GM18907 (cell line): ENCODE measurements at regions not wholly inside any gene's neighbourhood (a gene's known extent, or its start where the extent isn't known, plus 50 kb on each side); places are given as distances from the start of the nearest gene placed in this dataset.
"Not testable (repeated sequence)": the region's sequence is repeated elsewhere in the genome, so short reads cannot be mapped to it uniquely, and the experiment has no call there.

Experiments
- ATAC-seq: cut with Tn5 transposase; IDR thresholded peaks from one replicate; pipeline ENCODE4 v1.9.1; 2021; ENCODE audit warnings: mild to moderate bottlenecking, moderate library complexity; ENCODE audit not compliant: unreplicated experiment

DNA sequence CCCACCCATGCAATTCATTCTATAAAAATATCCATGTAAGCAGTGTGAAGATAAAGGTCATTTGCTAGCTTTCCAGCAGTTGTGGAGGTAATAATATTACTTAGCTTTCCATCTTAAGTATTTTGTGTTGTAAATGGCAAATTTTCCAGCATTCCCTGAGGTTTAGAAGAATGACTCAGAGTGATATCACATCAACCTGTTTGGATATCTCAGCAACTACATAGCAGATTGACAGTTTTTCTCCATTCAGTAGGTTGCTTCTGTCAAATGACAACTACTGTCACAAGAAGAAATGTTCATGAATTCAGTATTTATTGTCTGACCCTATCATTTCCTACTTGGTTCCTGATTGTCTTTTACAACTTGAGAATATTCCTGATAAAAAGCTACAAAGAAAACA, 434.9 kb upstream of the GALNTL6 start:
- ATAC-seq: no peak

DNA sequence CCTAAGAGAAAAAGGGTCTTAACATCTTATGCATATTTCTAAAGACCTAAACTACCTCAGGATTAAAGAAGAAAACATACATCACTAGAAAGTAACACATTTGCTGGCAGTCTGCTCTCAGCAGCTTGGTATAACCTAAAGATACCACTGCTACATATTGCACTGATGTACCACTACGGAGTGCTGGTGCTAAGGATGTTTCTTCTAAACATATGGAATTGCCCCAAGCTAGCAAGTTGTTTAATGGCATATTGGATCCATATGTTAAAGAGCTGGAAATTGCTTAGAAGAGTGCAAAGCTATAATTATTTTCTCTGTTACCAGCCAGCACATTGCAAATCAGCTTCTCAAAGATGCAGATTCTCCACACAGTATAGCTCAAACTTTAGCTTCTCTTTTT, 436.5 kb upstream of the GALNTL6 start:
- no peak for ATAC-seq

DNA sequence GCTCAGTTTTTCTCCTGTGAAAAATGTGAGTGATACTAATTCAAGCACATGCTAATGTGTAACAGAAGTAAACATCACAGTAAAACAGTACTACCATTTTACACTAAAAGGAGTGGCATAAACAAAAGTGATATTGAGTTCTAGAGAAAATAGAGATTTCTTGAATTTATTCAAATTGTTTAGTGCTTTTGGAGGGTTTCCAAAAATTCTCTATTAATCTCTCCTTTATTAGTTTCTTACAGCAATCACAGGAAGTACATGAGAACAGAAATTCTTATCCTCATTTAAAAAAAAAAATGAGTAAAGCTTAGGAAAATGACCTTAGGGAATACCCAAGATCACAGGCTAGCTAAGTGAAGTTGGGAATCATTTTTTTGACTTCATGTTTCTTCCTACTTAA, 459.7 kb upstream of the GALNTL6 start:
- no peak for ATAC-seq

DNA sequence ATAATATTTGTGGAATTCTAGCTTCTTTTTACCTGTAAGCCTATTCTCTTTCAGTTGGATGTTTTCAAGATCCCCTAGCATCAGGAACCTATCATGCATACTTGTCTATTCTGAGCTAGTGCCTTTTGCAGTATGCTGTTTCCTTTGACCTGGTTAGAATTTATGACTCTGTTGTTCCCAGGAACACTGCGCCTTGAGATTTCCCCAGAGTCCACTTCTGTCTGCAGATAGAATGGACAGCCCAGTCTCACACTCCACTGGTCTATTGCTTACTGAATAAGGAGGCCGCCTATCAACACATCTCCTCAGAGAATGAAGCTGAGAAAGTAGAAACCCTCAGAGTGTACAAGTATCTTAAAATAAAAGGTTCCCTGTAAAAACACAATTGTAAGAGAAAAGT, 465.1 kb upstream of the GALNTL6 start:
- ATAC-seq: no peak

DNA sequence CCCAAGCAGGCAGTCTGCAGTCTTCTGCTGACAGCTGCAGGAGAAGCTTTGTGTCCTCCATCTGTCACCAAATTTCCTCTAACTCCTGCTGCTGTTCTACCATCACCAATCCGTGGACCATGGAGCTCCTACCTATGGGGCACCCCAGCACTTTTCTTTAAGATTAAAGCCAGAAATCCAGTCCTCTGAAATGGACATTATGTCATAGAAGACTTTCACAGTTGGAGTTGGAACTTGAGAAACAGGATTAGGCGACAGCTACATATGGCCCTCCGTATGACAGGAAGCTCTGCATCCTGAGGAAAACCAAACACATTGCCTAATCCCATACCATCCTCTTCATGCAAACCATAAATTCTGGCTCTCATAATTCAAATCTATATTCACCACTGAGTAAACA, 470.6 kb upstream of the GALNTL6 start:
- ATAC-seq: no peak

- no peak for ATAC-seq
Measured at GRCh38 chr4:171340258-171340657, 472.9 kb upstream of the GALNTL6 start.

- peak; percentile 86 for ATAC-seq
Measured at GRCh38 chr4:171334549-171334948, 478.7 kb upstream of the GALNTL6 start.

DNA sequence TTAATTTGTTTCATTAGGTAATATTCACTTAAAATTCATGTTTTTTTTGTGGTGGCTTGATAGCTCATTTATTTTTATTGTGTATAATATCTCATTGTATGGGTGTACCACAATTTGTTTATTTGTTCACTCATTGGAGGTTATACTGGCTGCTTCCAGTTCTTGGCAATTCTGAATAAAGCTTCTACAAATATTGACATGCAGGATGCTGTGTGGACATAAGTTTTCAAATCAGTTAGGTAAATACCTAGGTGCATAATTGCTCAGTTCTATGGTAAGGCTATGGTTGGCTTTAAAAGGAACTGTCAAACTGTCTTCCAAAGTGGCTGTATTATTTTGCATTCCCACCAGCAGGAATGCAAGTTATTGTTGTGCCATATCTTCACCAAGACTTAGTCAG, 504.5 kb upstream of the GALNTL6 start:
- ATAC-seq: no peak

- ATAC-seq: not testable (repeated sequence)
Measured at GRCh38 chr4:171298048-171298718, 515.0 kb upstream of the GALNTL6 start.

- ATAC-seq: no peak
Measured at GRCh38 chr4:171288816-171289432, 524.3 kb upstream of the GALNTL6 start.

DNA sequence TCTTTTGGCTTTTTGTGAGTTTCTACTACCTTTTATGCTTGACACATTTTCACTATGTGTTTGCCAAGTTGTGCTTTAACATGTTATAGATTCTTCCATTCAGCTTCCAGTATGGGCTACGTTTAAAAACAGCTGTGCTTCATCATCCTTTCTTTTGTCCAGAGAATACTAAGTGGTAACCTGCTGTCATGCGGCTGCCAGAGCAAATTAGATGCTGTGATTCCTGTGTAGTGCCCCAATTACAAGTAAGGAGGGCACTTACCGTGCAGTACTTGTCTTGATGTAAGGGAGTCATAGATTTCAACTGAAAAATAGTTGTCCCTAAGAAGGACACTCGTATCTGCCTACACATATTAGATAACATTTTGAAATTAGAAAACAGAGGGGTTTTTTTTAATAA, 531.8 kb upstream of the GALNTL6 start:
- no peak for ATAC-seq

- no peak for ATAC-seq
Measured at GRCh38 chr4:171279131-171279530, 534.1 kb upstream of the GALNTL6 start.

DNA sequence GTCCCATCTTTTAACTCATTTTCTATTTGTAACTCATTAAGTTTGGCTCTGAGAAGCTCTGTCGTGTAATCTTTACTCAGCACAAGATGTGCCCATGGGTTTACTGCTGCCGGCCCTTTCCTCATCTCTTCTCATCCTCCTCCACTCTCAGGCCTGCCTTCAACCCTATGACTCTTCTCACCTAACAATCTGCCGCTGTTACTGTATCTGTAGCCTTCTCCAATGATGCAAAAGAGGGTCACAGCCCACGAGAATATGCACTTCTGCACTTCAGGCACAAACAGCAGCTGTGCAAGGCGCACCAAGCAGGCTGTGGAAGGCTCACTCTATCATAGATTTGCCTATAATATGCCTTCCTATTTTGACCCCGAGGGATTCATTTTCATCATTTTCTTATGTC, 546.5 kb upstream of the GALNTL6 start:
- no peak for ATAC-seq

DNA sequence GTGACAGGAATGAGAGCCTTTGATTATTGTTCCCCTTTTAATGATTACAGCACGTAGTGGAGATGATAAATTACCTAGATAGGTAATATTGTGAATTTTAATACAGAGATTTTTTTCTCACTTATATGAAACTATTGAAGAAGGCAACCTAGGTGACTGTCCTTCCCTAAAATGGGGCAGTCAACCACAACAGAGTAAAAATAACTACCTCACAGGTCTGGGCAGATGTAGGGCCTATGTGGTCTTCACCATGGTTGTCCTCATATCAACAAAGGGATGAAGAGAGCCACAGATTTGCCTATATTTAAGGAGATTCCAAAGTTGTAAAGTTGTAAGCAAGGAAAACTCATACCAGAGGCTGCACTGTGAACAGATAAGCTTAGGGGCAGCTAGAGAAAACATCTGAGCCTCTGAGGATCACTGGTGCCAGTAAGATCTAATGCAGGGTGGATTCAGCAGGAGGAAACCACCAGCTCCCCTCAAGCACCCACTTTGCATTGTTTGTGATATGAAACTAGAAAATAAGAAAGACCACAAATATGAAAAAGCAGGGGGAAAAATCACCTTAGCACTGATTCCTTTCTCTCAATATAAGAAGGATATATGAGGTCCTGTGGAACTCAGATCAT, 547.9 kb upstream of the GALNTL6 start:
- ATAC-seq: no peak

DNA sequence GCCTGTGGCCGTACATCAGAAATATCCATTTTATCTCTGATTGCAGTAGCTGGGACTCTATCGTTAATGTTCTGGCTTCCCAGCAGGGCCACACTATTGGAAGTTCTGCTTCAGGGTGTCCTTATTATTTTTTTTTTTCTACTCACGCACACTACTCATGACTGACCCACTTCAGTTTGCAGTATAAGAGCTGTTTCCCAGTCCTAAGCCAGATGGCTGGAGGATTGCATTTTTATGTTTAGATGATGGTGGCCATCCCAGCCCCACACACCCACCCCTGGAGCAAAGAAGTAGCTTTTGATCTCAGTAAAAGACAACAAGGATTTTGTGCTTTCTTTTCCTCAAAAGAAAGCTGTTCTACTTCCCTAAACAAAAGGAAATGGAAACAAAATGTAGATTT, 557.0 kb upstream of the GALNTL6 start:
- no peak for ATAC-seq

DNA sequence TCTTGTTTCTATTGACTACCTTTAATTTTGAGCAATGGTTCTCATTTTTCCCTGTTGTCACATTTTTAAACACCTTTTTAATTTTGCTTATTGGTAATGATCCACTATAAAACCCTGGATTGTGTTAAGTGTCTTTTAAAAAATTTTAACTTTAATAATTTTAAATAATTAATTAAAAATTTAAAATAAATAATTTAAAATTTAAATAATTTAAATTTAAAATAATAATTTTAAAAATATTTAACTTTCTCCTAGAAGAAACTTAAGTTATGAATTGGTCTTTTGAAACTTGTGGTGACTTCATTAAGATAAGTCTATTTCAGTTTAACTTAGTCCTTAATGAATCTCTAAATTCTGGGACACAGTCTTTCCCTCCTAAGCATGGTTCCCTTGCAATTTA, 566.3 kb upstream of the GALNTL6 start:
- no peak for ATAC-seq

- no peak for ATAC-seq
Measured at GRCh38 chr4:171242831-171243230, 570.4 kb upstream of the GALNTL6 start.

- ATAC-seq: no peak
Measured at GRCh38 chr4:171239196-171239595, 574.0 kb upstream of the GALNTL6 start.

GRCh38 chr4:171235521-171235920, 577.7 kb upstream of the GALNTL6 start:
- ATAC-seq: no peak

DNA sequence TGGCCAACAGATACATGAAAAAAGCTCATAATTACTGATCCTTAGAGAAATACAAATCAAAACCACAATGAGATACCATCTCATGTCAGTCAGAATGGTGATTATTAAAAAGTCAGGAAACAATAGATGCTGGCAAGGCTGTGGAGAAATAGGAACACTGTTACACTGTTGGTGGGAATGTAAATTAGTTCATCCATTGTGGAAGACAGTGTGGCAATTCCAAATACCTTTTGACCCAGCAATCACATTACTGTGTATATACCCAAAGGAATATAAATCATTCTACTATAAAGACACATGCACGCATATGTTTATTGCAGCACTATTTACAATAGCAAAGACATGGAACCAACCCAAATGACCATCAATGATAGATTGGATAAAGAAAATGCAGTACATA, 583.9 kb upstream of the GALNTL6 start:
- ATAC-seq: not testable (repeated sequence)

DNA sequence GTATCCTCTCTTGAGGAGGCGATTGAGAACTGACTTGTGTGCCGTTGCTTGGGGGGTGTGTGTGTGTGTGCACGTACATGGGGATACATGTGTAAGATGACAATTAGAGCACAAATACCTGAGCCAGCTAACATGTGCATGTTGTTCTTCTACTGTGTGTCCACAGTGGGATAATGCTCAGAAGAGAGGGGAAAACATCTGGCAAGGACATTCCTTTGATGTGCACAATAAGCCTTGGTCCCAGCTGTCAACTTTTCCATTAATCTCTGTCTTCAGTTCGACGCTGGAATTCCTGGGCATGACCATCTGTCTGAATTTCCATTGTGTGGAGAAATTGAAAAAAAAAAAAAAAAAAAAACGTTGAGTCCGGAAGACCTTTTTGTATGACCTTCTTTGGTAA, 592.0 kb upstream of the GALNTL6 start:
- ATAC-seq: no peak

DNA sequence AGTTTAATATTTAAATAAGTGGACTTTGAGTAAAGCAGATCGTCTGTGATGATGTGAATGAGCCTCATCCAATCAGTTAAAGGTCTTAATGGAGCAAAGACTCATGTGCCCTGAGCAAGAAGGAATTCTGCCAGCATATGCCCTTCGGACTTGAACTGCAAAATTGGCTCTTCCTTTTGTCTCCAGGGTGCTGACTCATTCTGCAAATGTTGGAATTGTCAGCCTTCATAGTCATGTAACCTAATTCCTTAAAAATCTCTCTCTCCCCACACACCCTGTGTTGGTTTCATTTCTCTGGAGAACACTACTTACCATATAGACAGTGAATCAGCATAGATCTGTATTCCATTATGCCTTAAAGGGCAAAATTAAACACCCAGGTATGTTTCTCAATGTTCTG, 609.8 kb upstream of the GALNTL6 start:
- ATAC-seq: no peak

DNA sequence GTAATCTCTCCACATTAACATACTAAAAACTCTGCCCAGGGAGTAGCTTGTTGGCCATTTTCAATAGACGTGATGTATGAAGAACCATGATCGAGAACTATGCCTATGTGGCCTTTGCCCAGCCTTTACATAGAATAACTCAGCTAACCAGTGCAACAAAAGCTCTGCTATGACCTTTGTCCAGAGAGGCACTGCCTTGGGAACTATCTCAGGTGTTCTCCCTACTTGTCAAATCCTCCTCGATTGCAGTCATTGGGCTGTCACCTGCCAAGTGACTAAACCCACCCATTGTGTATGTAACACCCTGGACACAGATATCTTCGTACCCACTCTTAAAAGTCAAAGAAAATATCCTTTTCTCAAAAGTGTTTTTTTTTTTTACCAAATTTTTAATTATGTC, 610.3 kb upstream of the GALNTL6 start:
- no peak for ATAC-seq
